Neuronal stem cell (in vitro differentiated cells): ENCODE measurements at regions not wholly inside any gene's neighbourhood (a gene's known extent, or its start where the extent isn't known, plus 50 kb on each side); places are given as distances from the start of the nearest gene placed in this dataset.
A peak's percentile ranks its signal among the peaks of the same experiment; 100 is the strongest.

ENCODE experiments used
- DNase-seq: peaks from one replicate; pipeline ENCODE4 v3.0.0-alpha.2; 2013; ENCODE audit warnings: low spot score
- H2AFZ ChIP-seq: one replicate; pipeline ENCODE4 v1.6.1; 2013; ENCODE audit warnings: mild to moderate bottlenecking, low read length, inconsistent platforms
- H2AK5ac ChIP-seq: 2 replicates; pipeline ENCODE4 v1.6.1; 2013; ENCODE audit warnings: low read depth, mild to moderate bottlenecking, inconsistent platforms, low read length, moderate library complexity, mixed read lengths
- H2BK120ac ChIP-seq: 2 replicates; pipeline ENCODE4 v1.6.1; 2013; ENCODE audit warnings: low read depth, mild to moderate bottlenecking, inconsistent platforms, low read length, moderate library complexity, mixed read lengths
- H2BK12ac ChIP-seq: one replicate; pipeline ENCODE4 v1.6.1; 2013; ENCODE audit warnings: low read length, inconsistent platforms
- H2BK15ac ChIP-seq: 2 replicates; pipeline ENCODE4 v1.6.1; 2013; ENCODE audit warnings: mild to moderate bottlenecking, low read length, inconsistent platforms, mixed read lengths
- H2BK5ac ChIP-seq: one replicate; pipeline ENCODE4 v1.6.1; 2013; ENCODE audit warnings: inconsistent platforms, mild to moderate bottlenecking, low read length, moderate library complexity
- H3K14ac ChIP-seq: one replicate; pipeline ENCODE4 v1.6.1; 2013; ENCODE audit warnings: low read length, inconsistent platforms
- H3K18ac ChIP-seq: 2 replicates; pipeline ENCODE4 v1.6.1; 2013; ENCODE audit warnings: low read length, inconsistent platforms
- H3K23ac ChIP-seq: 2 replicates; pipeline ENCODE4 v1.6.1; 2013; ENCODE audit warnings: low read depth, mild to moderate bottlenecking, mixed read lengths, low read length, inconsistent platforms; ENCODE audit not compliant: poor library complexity
- H3K27ac ChIP-seq: replicated peaks from 3 replicates; pipeline ENCODE4 v1.5.1; 2013; ENCODE audit warnings: low read length, inconsistent platforms
- H3K27me3 ChIP-seq, 3 experiments: 2 replicates each; pipeline ENCODE4 v1.6.1; 2013; ENCODE audit warnings: low read length in 3 of 3, mild to moderate bottlenecking in 2 of 3, inconsistent platforms in 1 of 3, low read depth in 1 of 3, mixed read lengths in 1 of 3, moderate library complexity in 1 of 3; ENCODE audit not compliant: control insufficient read depth in 3 of 3, insufficient read depth in 3 of 3
- H3K36me3 ChIP-seq, 2 donors: replicated peaks in 1 of 2; 2 replicates each; pipeline ENCODE4 v1.6.1; 2013; ENCODE audit warnings: low read length in 2 of 2; ENCODE audit not compliant: control insufficient read depth in 2 of 2, insufficient read depth in 2 of 2
- H3K4ac ChIP-seq: 2 replicates; pipeline ENCODE4 v1.6.1; 2013; ENCODE audit warnings: inconsistent platforms, mild to moderate bottlenecking, low read length, moderate library complexity
- H3K4me1 ChIP-seq, 2 donors: 1 replicate in 1 of 2; 2 replicates in 1 of 2; pipeline ENCODE4 v1.6.1; 2013; ENCODE audit warnings: low read length in 2 of 2, low read depth in 1 of 2; ENCODE audit not compliant: control insufficient read depth in 2 of 2, insufficient read depth in 1 of 2
- H3K4me2 ChIP-seq: one replicate; pipeline ENCODE4 v1.6.1; 2013; ENCODE audit warnings: mild to moderate bottlenecking, low read length, inconsistent platforms; ENCODE audit not compliant: insufficient read depth, poor library complexity, severe bottlenecking
- H3K4me3 ChIP-seq, 2 donors: 2 replicates each; pipeline ENCODE4 v1.5.1; 2013; ENCODE audit warnings: low read length in 2 of 2, mild to moderate bottlenecking in 2 of 2, inconsistent platforms in 1 of 2, moderate library complexity in 1 of 2
- H3K79me1 ChIP-seq: one replicate; pipeline ENCODE4 v1.6.1; 2013; ENCODE audit warnings: low read depth, mild to moderate bottlenecking, inconsistent platforms, low read length, moderate library complexity
- H3K9ac ChIP-seq: one replicate; pipeline ENCODE4 v1.6.1; 2013; ENCODE audit warnings: mild to moderate bottlenecking, low read depth, low read length, inconsistent platforms; ENCODE audit not compliant: poor library complexity
- H3K9me3 ChIP-seq, 2 donors: replicated peaks in 1 of 2; 2 replicates each; pipeline versions ENCODE3 to v1.6.1; 2013; ENCODE audit warnings: low read length in 2 of 2, mild to moderate bottlenecking in 2 of 2, inconsistent platforms in 1 of 2, low read depth in 1 of 2, mixed read lengths in 1 of 2, moderate library complexity in 1 of 2; ENCODE audit not compliant: control insufficient read depth in 2 of 2, insufficient read depth in 1 of 2
- H4K8ac ChIP-seq: one replicate; pipeline ENCODE4 v1.6.1; 2013; ENCODE audit warnings: low read depth, mild to moderate bottlenecking, inconsistent platforms, low read length, moderate library complexity
- H4K91ac ChIP-seq: one replicate; pipeline ENCODE4 v1.6.1; 2013; ENCODE audit warnings: low read length, low read depth, mild to moderate bottlenecking, inconsistent platforms; ENCODE audit not compliant: poor library complexity
- WGBS, 2 donors: extraction: QIAGEN DNeasy Blood & Tissue Kit; methylation state at CpG; one replicate each; pipeline ENCODE4 v1.1.7; 2013; ENCODE audit warnings: missing lambda C conversion rate in 2 of 2, mixed read lengths in 1 of 2; ENCODE audit not compliant: insufficient read length in 2 of 2, insufficient replicate concordance in 1 of 2; ENCODE audit errors: extremely low coverage in 2 of 2; 5-methylcytosine and 5-hydroxymethylcytosine counted together

GRCh38 chr6:156634048-156634447 is 143.1 kb upstream of the ARID1B start:
- no peak for DNase-seq
- Histone ChIP-seq H2BK12ac (no peak overlapping the region), H3K14ac (no peak overlapping the region), H4K8ac (peak overlapping the region; percentile 19), H3K36me3 (no peaks in the 10 kb centered on the region), H3K23ac (no peak overlapping the region), H3K4ac (no peak overlapping the region), H3K18ac (no peak overlapping the region), H2BK15ac (no peak overlapping the region), H3K27me3 (no peaks in the 10 kb centered on the region), H3K27ac (no peak overlapping the region), H3K79me1 (no peaks in the 10 kb centered on the region), H3K9me3 (no peaks in the 10 kb centered on the region), H2BK120ac (no peak overlapping the region), H2AFZ (no peak overlapping the region), H3K4me3 (no peak overlapping the region), H2AK5ac (no peak overlapping the region), H3K4me1 (no peaks in the 10 kb centered on the region), H2BK5ac (no peak overlapping the region), H3K4me2 (no peak overlapping the region), H4K91ac (no peak overlapping the region), H3K9ac (no peak overlapping the region)
- WGBS, 2 donors = no CpG with 5 or more reads among the region's 4 CpGs

- Histone ChIP-seq H2AFZ (no peak overlapping the region), H3K9me3 (no peaks in the 10 kb centered on the region), H2BK5ac (no peak overlapping the region), H3K27ac (no peak overlapping the region), H3K4me3 (no peak overlapping the region), H4K91ac (no peak overlapping the region), H2AK5ac (no peak overlapping the region), H3K14ac (no peak overlapping the region), H2BK15ac (no peak overlapping the region), H4K8ac (no peak overlapping the region), H3K18ac (no peak overlapping the region), H3K4me1 (no peaks in the 10 kb centered on the region), H3K27me3 (no peaks in the 10 kb centered on the region), H3K9ac (no peak overlapping the region), H3K4ac (no peak overlapping the region), H2BK120ac (no peak overlapping the region), H3K23ac (peak overlapping the region; percentile 5), H3K79me1 (no peaks in the 10 kb centered on the region), H3K36me3 (no peaks in the 10 kb centered on the region), H2BK12ac (no peak overlapping the region), H3K4me2 (no peak overlapping the region)
- no CpG with 5 or more reads among the region's 11 CpGs for WGBS, 2 donors
- DNase-seq = no peak
These were observed 143.9 kb upstream of the ARID1B start for GRCh38 chr6:156633291-156633690.

GRCh38 chr6:156630613-156631302 is 146.4 kb upstream of the ARID1B start:
- no peaks in the 10 kb centered on the region for H3K9me3 ChIP-seq
- H4K91ac ChIP-seq = no peak overlapping the region
- H3K4me1 ChIP-seq = no peaks in the 10 kb centered on the region
- H3K4ac ChIP-seq = no peak overlapping the region
- no peak overlapping the region for H2AFZ ChIP-seq
- H3K4me2 ChIP-seq = no peak overlapping the region
- peak overlapping the region; percentile 18 for H2BK120ac ChIP-seq
- no peak overlapping the region for H2AK5ac ChIP-seq
- H3K27ac ChIP-seq = no peak overlapping the region
- no peak for DNase-seq
- no peaks in the 10 kb centered on the region for H3K36me3 ChIP-seq
- no peaks in the 10 kb centered on the region for H3K79me1 ChIP-seq
- no peak overlapping the region for H3K23ac ChIP-seq
- WGBS, 2 donors = no CpG with 5 or more reads among the region's 36 CpGs
- no peak overlapping the region for H3K9ac ChIP-seq
- no peak overlapping the region for H3K14ac ChIP-seq
- H2BK15ac ChIP-seq = peak overlapping the region; percentile 35
- no peaks in the 10 kb centered on the region for H3K27me3 ChIP-seq
- H2BK5ac ChIP-seq = no peak overlapping the region
- H3K4me3 ChIP-seq = no peak overlapping the region
- H4K8ac ChIP-seq = no peak overlapping the region
- H2BK12ac ChIP-seq = no peak overlapping the region
- no peak overlapping the region for H3K18ac ChIP-seq

- Histone ChIP-seq H3K4ac (no peak overlapping the region), H2BK5ac (no peak overlapping the region), H2AFZ (no peak overlapping the region), H3K4me1 (no peaks in the 10 kb centered on the region), H3K4me2 (no peak overlapping the region), H3K27ac (no peak overlapping the region), H4K8ac (no peak overlapping the region), H4K91ac (no peak overlapping the region), H3K9me3 (no peaks in the 10 kb centered on the region), H3K27me3 (no peaks in the 10 kb centered on the region), H3K9ac (no peak overlapping the region), H2BK120ac (no peak overlapping the region), H3K18ac (no peak overlapping the region), H3K23ac (no peak overlapping the region), H3K36me3 (no peaks in the 10 kb centered on the region), H2BK15ac (no peak overlapping the region), H3K4me3 (no peak overlapping the region), H3K79me1 (no peaks in the 10 kb centered on the region), H2AK5ac (no peak overlapping the region), H3K14ac (no peak overlapping the region), H2BK12ac (no peak overlapping the region)
- WGBS, 2 donors = no CpG with 5 or more reads among the region's 3 CpGs
- DNase-seq = no peak
These were observed 148.4 kb upstream of the ARID1B start for GRCh38 chr6:156628805-156629204.
